ENCODE measurements at regions not wholly inside any gene's neighbourhood (a gene's known extent, or its start where the extent isn't known, plus 50 kb on each side); places are given as distances from the start of the nearest gene placed in this dataset.

DNA sequence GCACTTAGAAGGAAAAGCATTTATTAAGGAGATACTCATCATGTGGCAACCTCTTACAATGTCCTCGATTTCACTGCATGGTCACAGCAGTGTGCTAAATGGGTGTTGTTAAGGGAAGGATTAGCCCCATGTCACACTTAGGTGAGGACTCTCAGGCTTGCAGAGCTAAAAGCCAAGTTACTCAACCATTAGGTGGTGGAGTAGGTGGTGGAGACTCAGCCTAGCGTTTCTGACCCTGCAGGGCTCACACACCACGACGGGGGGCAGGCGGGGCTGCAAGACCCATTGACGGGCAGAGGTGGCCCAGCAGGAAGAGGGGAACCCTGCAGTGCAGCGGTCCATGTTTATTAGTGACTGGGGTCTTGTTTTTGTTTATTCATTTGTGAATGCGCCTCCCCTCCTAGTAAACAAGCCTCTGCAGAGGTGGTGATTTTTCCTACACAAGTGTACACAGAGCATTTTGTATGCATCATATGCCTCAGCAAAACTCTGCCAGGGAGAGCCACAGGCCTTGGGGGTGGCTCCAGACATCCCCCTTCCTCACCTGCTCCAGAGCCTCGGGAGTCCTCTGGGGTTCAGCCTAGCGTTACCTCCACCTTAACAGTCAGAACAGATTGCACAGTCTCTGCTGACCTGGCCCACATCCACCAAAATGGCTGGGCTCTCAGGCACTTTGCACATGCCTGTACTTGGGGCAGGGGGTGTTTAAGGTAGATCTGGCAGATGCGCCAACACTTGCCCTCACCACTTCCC, 216.7 kb downstream of the C16orf95 start:
- TF ChIP-seq EZH2phosphoT487 (IDR thresholded peaks at IDR 0.05; ENCODE audit: low read depth, severe bottlenecking, unreplicated experiment) (no peak), EZH2 (IDR thresholded peaks at IDR 0.05; ENCODE audit: borderline replicate concordance) (no peak), CTCF (IDR thresholded peaks at IDR 0.05; ENCODE audit: poor library complexity) (no peak)
- no peak for DNase-seq (ENCODE audit: low spot score)
- Histone ChIP-seq H3K9me3 (ENCODE audit: low read depth) (no peaks in the 10 kb centered on the region), H2AFZ (no peak overlapping the region), H3K27ac (no peak overlapping the region), H3K27me3 (peaks cover 9% of the 10 kb centered on the region), H3K79me2 (no peaks in the 10 kb centered on the region), H3K4me3 (no peak overlapping the region), H3K4me1 (ENCODE audit: insufficient read depth) (no peaks in the 10 kb centered on the region), H4K20me1 (ENCODE audit: insufficient read depth, poor library complexity, severe bottlenecking) (no peaks in the 10 kb centered on the region), H3K4me2 (no peak overlapping the region), H3K36me3 (replicated peaks; ENCODE audit: insufficient read depth, low read depth) (no peaks in the 10 kb centered on the region), H3K9me2 (replicated peaks; ENCODE audit: insufficient read depth) (no peaks in the 10 kb centered on the region)
- 72% methylated on average over 11 of the region's 11 CpGs for WGBS (ENCODE audit: low lambda C conversion rate, missing lambda C conversion rate)

DNA sequence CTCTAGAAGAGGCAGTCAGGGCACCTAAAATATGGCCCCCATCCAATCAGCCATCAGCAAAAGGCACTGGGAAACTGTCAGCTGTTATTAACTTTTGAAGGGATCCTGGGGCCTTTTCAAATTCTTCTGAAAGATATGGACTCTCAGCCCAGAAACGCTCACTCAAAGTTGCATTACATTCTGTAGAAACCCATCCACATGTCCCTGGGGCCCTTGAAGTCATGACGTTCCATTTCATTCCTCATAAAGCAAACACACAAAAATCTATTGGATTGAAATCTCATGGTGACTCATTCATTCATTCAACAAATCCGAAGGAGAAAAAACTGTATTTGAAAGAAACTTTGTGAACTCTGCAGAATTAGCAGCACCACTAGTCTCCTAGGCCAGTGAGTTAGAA, 215.3 kb downstream of the C16orf95 start:
- H3K4me2 ChIP-seq: no peak overlapping the region
- H3K79me2 ChIP-seq: no peaks in the 10 kb centered on the region
- 87% methylated on average over 3 of the region's 3 CpGs for WGBS (ENCODE audit: low lambda C conversion rate, missing lambda C conversion rate)
- no peaks in the 10 kb centered on the region for H3K27me3 ChIP-seq
- H2AFZ ChIP-seq: no peak overlapping the region
- no peak overlapping the region for H3K4me3 ChIP-seq
- H3K9me3 ChIP-seq (ENCODE audit: low read depth): no peaks in the 10 kb centered on the region
- H3K36me3 ChIP-seq (replicated peaks; ENCODE audit: insufficient read depth, low read depth): no peaks in the 10 kb centered on the region
- H3K4me1 ChIP-seq (ENCODE audit: insufficient read depth): no peaks in the 10 kb centered on the region
- DNase-seq (ENCODE audit: low spot score): no peak
- no peaks in the 10 kb centered on the region for H4K20me1 ChIP-seq (ENCODE audit: insufficient read depth, poor library complexity, severe bottlenecking)
- H3K9me2 ChIP-seq (replicated peaks; ENCODE audit: insufficient read depth): no peaks in the 10 kb centered on the region
- TF ChIP-seq CTCF (IDR thresholded peaks at IDR 0.05; ENCODE audit: poor library complexity): no peak
- no peak for TF ChIP-seq EZH2 (IDR thresholded peaks at IDR 0.05; ENCODE audit: borderline replicate concordance)
- TF ChIP-seq EZH2phosphoT487 (IDR thresholded peaks at IDR 0.05; ENCODE audit: low read depth, severe bottlenecking, unreplicated experiment): no peak
- H3K27ac ChIP-seq: no peak overlapping the region

- WGBS (ENCODE audit: low lambda C conversion rate, missing lambda C conversion rate): 95% methylated on average over 2 of the region's 2 CpGs
- Histone ChIP-seq H3K27ac (no peak overlapping the region), H3K36me3 (replicated peaks; ENCODE audit: insufficient read depth, low read depth) (no peaks in the 10 kb centered on the region), H4K20me1 (ENCODE audit: insufficient read depth, poor library complexity, severe bottlenecking) (no peaks in the 10 kb centered on the region), H2AFZ (no peak overlapping the region), H3K9me3 (ENCODE audit: low read depth) (no peaks in the 10 kb centered on the region), H3K4me2 (no peak overlapping the region), H3K4me3 (no peak overlapping the region), H3K79me2 (no peaks in the 10 kb centered on the region), H3K9me2 (replicated peaks; ENCODE audit: insufficient read depth) (no peaks in the 10 kb centered on the region), H3K27me3 (no peaks in the 10 kb centered on the region), H3K4me1 (ENCODE audit: insufficient read depth) (no peaks in the 10 kb centered on the region)
- no peak for TF ChIP-seq EZH2phosphoT487 (IDR thresholded peaks at IDR 0.05; ENCODE audit: low read depth, severe bottlenecking, unreplicated experiment)
- TF ChIP-seq CTCF (IDR thresholded peaks at IDR 0.05; ENCODE audit: poor library complexity): no peak
- TF ChIP-seq EZH2 (IDR thresholded peaks at IDR 0.05; ENCODE audit: borderline replicate concordance): no peak
- DNase-seq (ENCODE audit: low spot score): no peak
Observed at GRCh38 chr16:87107201-87107600, 210.0 kb downstream of the C16orf95 start.

Measured in hepatocyte (in vitro differentiated cells).